GM19043 (cell line): ENCODE measurements at regions not wholly inside any gene's neighbourhood (a gene's known extent, or its start where the extent isn't known, plus 50 kb on each side); places are given as distances from the start of the nearest gene placed in this dataset.
"Not testable (repeated sequence)": the region's sequence is repeated elsewhere in the genome, so short reads cannot be mapped to it uniquely, and the experiment has no call there.

Experiments
- ATAC-seq: cut with Tn5 transposase; IDR thresholded peaks from one replicate; pipeline ENCODE4 v1.9.1; 2021; ENCODE audit warnings: low read depth; ENCODE audit not compliant: unreplicated experiment

DNA sequence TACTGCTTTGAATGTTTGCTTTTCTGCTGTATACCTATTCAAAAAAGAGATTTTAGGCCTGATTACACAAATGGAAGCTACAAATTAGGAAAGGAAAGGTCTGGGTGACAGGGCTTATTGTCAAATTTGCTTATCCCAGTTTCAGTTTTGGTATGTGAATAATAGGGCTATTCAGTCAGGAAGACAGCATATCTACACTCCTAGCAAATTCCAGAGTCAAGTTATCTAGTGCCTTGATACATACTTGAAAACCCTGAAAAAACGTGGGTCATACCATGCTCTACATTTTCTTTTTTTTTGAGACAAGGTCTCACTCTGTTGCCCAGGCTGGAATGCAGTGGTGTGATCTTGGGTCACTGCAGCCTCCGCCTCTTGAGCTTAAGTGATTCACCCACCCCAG lies 59.2 kb upstream of the CCDC180 start:
- not testable (repeated sequence) for ATAC-seq

DNA sequence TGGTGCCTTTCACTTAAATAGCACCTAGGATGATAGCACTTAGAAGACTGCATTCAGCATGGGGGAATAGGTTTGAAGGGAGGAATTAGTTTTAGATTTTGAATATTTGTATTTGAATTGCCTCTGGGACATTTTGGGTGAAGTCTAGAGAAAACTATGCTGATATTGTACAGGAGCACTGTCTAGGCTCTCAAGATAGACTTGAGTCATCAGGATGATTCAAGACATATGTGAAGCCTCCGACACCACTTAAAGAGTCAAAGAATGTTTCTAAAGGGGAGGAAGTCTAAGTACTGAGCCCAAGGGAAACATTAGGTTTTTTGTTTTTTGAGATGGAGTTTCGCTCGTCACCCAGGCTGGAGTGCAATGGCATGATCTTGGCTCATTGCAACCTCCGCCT lies 63.9 kb upstream of the CCDC180 start:
- ATAC-seq = no peak

DNA sequence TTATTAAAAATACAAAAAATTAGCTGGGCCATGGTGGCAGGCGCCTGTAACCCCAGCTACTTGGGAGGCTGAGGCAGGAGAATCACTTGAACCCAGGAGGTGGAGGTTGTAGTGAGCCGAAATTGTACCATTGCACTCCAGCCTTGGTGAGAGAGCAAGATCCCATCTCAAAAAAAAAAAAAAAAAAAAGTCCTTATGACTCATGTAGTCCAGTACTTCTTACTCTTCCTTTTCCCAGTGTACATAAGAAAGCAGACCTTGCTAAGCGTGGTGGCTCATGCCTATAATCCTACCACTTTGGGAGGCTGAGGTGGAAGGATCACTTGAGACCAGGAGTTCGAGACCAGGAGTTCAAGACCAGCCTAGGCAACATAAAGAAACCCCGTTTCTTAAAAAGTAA lies 66.0 kb upstream of the CCDC180 start:
- not testable (repeated sequence) for ATAC-seq

DNA sequence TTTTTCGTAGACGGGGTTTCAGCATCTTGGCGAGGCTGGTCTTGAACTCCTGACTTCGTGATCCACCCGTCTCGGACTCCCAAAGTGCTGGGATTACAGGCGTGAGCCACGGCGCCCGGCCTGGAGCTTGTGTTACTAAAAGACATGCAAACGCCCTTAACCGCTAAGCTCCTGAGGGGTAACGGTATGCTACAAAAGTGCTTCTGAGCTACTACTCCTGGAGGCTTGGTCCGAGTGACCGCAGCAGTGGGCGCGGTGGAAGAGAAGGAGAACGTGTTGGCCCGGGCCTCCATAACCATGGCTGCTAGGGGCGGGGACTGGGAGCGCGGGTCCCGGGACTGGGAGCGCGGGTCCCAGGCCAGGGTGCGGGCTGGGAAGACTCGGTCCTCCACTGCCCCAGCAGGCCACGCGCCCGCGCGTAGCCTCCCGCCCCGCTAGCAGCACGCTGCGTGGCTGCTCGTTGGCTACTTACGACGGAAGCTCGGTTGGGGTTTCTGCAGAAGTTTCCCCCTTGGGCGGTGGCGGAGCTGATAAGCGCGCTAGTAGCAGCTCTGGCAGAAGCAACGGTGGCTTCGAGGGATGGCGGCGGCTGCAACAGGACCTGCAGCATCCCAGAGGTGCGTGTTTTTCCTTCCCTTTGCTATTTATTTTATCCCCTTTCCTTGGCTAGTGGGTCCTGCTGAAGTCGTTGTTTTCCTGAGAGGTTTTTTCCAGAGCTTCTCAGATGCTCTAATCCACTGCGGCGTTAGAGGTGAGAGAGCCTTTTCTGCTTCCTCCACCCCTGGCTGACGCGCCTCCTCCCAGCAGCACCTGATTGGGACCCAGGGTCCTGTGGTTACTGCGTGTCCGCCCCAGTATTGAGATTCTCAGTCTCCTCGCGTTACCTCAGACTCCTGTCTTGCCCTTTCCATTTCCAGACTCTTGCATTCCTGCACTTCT lies 69.2 kb upstream of the CCDC180 start:
- ATAC-seq = peak; percentile 91

DNA sequence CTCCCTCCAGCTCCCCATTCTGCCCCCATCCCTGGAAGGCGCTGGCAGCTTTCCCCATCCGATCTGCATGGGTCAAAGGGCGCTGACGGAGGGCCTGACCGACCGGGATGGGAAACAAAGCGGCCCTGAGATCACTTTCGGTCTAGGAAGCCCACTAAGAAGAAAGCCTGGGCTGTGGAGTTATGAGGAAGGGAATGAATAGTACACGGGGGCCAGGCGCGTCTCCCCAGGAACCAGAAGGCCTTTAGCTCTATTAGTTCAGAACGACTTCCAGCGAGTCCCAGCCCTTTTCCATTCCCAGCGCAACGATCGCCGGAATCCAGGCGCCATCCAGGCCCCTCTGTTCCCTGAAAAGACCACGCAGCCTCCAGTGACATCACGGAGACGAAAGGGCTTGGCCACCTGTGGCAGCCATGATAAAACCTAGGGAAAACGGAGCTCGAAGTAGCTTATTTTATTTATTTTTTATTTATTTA lies 70.1 kb upstream of the CCDC180 start:
- no peak for ATAC-seq

DNA sequence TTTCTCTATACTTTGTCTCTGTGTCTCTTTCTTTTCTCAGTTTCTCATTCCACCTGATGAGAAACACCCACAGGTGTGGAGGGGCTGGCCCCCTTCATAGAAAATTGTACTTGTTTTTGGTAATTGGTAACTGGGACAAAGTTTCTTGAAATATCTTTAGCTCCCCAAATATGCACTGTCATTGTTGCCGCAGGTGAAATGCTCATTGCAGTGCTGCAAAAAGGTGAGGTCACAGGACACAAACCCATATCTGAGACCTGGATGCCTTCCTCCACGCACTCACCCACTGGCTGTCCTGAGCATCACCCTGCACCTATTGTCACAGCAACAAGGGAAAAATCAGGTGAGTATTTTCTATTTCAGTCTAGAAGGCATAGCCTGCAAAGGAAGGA lies 74.5 kb upstream of the CCDC180 start:
- ATAC-seq = not testable (repeated sequence)

DNA sequence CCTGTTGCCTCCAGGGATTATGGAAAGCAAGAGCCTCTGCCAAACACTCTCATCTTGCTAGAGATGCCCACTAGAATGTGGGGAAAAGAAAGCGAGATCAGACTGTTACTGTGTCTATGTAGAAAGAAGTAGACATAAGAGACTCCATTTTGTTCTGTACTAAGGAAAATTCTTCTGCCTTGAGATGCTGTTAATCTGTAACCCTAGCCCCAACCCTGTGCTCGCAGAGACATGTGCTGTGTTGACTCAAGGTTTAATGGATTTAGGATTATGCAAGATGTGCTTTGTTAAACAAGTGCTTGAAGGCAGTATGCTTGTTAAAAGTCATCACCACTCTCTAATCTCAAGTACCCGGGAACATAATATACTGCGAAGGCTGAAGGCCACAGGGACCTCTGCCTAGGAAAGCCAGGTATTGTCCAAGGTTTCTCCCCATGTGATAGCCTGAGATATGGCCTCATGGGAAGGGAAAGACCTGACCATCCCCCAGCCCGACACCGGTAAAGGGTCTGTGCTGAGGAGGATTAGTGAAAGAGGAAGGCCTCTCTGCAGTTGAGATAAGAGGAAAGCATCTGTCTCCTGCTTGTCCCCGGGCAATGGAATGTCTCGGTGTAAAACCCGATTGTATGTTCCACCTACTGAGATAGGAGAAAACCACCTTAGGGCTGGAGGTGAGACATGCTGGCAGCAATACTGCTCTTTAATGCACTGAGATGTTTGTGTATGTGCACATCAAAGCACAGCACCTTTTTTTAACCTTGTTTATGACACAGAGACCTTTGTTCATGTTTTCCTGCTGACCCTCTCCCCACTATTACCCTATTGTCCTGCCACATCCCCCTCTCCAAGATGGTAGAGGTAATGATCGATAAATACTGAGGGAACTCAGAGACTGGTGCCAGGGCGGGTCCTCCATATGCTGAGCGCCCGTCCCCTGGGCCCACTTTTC lies 75.1 kb upstream of the CCDC180 start:
- ATAC-seq = not testable (repeated sequence)

DNA sequence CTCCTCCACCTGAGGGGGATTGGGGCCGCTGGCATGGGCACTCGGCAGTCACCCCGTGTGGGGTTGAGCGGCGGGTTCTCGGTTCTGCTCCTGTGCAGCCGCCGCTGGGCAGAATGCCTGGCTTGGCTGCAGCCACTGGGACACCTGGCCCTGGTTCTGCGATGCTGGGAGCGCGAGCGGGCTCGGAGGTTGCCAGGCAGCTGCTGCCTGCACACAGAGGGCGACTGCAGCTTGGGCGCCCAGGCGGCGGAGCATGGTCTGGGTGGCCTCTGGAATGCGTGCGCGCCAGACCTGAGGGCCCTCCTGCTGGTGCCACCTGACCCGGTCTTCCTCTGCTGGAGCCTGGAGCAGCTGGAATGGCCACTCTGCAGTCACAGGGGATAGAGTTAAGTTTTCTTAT lies 85.1 kb upstream of the CCDC180 start:
- ATAC-seq = not testable (repeated sequence)

DNA sequence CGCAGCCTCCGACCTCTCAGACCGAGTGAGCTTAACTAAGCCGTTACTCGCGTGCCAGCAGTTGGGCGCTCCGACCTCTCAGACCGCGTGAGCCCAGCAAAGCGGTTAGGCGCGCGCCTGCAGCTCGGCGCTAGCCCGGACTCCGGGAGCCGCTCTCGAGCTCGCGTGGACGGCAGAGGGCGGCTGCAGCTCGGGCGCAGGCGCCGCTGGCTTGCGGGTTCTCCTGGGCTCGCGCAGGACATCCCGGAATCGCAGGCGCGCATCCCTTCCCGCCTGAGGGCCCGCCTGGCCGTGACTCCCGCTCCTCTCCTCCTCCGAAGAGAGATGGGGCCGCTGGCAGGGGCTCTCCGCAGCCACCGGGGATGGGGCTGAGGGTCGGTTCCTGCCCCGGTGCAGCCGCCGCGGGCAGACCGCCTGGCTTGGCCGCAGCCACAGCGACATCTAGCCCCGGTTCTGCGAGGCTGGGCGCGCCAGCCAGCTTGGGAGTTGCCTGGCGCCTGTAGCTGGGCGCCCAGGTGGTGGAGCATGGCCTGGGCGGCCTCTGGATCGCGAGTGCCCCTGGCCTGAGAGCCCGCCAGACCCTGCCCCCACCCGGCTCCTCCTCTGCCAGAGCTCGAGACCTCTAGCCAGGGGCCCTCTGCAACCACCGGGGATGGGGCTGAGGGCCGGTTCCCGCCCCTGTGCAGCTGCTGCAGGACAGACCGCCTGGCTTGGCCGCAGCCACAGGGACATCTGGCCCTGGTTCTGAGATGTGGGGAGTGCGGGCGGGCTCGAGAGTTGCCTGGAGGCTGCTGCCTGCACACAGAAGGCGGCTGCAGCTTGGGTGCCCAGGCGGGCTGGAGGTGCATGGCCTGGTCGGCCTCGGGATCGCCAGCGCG lies 85.7 kb upstream of the CCDC180 start:
- not testable (repeated sequence) for ATAC-seq

DNA sequence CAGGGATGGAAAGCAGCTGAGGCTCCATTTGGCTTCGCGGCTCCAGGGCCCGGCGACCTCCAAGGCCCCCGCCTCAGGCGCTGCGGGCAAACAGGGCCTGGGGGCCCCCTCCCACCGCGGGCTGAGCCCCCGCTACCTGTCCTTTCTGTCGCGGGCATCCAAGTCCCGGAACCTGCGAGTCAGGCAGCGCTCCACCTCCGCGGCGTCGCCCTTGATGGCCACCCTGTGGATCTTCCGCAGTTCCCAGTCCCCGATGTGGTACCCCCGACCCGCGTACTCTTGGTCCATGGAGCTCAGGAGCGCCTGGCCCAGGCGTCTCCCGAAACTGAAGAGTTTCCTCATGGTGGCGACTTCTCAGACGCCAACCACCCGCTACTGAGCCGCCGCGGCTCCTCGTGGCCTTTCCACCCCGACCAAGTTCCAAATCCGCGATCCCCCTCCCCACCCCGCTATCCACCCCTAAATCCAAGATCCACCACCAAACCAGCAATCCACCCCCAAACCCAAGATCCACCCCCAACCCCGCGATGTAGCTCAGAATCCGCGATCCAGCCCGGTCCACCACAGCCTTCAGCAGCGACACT lies 86.5 kb upstream of the CCDC180 start:
- no peak for ATAC-seq

DNA sequence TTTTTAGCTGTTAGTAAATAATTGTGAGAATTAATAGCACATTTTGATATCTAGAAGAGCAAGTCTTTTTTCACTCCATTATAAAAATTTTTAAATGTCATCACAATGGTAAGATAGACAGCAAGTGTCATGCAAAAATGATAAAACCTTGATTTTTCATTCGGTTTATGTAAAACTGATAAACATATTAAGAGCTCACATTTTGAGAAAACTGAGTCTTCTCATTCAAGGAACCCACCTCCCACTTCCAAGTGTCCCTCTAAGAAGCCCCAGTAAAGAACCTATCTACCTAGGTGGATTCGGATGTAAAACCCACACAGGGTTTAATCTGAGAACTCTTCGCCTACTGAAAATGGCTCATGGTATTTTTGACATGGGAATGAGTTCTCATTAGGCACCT lies 87.1 kb upstream of the CCDC180 start:
- not testable (repeated sequence) for ATAC-seq

DNA sequence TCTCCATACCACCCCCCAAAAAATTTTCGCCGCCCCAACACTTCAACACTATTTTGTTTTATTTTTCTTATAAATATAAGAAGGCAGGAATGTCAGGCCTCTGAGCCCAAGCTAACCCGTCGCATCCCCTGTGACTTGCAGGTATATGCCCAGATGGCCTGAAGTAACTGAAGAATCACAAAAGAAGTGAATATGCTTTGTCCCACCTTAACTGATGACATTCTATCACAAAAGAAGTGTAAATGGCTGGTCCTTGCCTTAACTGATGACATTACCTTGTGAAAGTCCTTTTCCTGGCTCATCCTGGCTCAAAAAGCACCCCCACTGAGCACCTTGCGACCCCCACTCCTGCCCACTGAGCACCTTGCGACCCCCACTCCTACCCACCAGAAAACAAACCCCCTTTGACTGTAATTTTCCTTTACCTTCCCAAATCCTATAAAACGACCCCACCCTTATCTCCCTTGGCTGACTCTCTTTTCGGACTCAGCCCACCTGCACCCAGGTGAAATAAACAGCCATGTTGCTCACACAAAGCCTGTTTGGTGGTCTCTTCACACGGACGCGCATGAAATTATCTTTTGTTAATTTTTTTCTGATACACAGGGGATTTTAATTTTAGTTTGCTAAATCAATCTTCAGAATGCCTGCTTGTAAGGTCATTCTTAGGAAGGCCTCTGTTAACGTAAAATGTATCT lies 87.9 kb upstream of the CCDC180 start:
- not testable (repeated sequence) for ATAC-seq

DNA sequence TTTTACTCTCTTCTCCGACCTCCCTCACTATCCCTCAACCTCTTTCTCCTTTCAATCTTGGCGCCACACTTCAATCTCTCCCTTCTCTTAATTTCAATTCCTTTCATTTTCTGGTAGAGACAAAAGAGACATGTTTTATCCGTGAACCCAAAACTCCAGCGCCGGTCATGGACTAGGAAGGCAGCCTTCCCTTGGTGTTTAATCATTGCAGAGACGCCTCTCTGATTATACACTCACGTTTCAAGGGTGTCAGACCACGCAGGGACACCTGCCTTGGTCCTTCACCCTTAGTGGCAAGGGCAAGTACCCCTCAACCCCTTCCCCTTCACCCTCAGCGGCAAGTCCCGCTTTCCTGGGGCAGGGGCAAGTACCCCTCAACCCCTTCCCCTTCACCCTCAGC lies 92.3 kb upstream of the CCDC180 start:
- not testable (repeated sequence) for ATAC-seq

DNA sequence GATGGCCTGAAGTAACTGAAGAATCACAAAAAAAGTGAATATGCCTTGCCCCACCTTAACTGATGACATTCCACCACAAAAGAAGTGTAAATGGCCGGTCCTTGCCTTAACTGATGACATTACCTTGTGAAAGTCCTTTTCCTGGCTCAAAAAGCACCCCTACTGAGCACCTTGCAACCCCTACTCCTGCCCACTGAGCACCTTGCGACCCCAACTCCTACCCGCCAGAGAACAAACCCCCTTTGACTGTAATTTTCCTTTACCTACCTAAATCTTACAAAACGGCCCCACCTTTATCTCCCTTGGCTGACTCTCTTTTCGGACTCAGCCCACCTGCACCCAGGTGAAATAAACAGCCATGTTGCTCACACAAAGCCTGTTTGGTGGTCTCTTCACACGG lies 92.9 kb upstream of the CCDC180 start:
- not testable (repeated sequence) for ATAC-seq

DNA sequence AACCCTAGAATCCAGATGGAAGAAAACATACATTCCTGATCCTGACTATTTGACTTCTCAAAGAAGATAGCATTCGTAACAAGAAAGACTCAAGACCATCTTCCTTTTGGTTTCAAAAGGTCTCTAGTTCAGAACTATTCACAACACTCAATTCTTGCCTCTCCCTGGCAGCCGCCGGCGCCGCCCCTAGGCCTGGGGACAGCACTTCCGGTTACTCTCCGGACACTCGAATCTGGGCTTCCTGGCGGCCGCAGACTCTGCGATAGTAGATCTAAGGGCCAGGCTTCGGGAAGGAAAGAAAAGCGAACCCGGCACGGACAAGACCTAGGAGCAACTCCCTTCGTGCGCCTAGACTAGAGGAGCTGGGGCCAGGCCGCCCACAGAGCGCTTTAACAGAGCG lies 107.8 kb upstream of the CCDC180 start:
- ATAC-seq = not testable (repeated sequence)

DNA sequence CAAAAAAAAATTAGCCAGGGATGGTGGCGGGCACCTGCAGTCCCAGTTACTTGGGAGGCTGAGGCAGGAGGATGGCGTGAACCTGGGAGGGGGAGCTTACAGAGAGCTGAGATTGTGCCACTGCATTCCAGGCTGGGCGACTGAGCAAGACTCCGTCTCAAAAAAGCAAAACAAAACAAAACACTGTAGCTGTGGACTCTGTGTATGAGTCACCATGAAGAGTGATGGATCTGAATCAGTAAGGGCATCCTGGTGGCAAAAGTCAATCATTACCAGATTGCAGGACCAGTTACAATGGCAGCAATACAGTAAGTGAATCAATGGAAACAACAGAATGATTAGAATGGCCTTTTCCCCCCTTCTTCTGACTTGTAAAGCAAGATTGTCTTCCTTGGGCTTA lies 113.7 kb upstream of the CCDC180 start:
- not testable (repeated sequence) for ATAC-seq

DNA sequence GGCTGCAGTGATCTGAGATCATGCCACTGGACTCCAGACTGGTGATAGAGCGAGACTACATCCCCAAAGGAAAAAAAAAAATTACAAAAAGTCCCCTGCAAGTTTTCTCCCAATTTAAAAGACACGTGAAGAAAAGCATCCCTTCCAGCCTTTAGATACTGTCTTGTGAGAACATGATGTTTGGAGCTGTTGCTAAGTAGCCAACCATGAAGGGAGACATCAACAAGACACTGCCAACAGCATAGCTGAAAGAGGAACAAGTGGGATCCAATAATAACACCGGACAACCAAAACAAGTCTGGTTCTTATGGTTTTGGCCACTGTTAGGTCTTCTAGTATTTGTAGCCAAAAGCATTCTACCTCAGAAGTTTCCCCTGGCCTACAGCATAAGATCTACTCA lies 118.9 kb upstream of the CCDC180 start:
- ATAC-seq = no peak

DNA sequence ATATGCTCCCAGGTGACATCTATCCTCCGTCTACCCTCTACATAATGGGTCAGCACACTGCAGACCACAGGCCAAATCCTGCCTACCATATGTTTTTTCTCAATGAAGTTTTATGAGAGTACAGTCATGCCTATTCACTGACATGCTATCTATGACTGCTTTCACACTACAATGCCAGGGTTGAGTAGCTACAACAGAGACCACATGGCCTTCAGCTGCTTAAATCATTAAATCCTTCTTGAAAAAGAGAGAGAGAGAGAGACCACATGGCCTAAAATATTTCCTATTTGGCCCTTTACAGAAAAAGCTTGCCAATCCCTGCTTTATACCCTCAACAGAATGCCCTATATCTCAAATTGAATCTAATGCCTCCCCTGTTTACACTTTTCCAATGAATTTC lies 119.8 kb upstream of the CCDC180 start:
- ATAC-seq = not testable (repeated sequence)

DNA sequence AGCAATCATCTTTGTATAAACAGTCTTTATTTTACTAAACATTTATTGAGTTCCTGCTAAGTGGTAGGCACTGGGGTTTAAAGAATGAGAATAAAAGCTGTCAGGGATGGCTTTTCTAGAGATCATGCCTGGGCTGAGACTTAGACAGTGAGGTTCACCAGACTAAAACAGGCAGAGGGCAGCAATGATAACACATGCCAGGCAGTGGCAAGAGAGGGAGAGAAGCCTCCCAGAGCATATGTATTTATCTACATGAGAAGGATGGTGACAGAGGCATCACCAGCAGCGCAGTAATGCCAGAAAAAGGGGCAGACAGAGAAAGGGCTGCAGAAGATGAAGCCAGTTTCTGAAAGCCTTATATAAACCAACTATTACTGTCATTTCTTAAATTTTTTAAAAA lies 121.0 kb upstream of the CCDC180 start:
- ATAC-seq = no peak
